HG03558 (cell line): ENCODE measurements at regions not wholly inside any gene's neighbourhood (a gene's known extent, or its start where the extent isn't known, plus 50 kb on each side); places are given as distances from the start of the nearest gene placed in this dataset.
"Not testable (repeated sequence)": the region's sequence is repeated elsewhere in the genome, so short reads cannot be mapped to it uniquely, and the experiment has no call there.

Experiments
- ATAC-seq: cut with Tn5 transposase; IDR thresholded peaks from one replicate; pipeline ENCODE4 v1.9.1; 2021; ENCODE audit warnings: moderate number of reproducible peaks; ENCODE audit not compliant: unreplicated experiment; ENCODE audit errors: extremely low read depth

GRCh38 chr3:82004266-82004665 lies 242.8 kb upstream of the GBE1 start:
- no peak for ATAC-seq

GRCh38 chr3:82002986-82003642 lies 241.7 kb upstream of the GBE1 start:
- ATAC-seq = no peak

GRCh38 chr3:82002491-82002890 lies 241.0 kb upstream of the GBE1 start:
- no peak for ATAC-seq

- ATAC-seq = no peak
Measured at GRCh38 chr3:82001276-82001923, 240.0 kb upstream of the GBE1 start.

- no peak for ATAC-seq
Measured at GRCh38 chr3:82000773-82001172, 239.3 kb upstream of the GBE1 start.

- ATAC-seq = no peak
Measured at GRCh38 chr3:82000350-82000749, 238.9 kb upstream of the GBE1 start.

- ATAC-seq = no peak
Measured at GRCh38 chr3:81998907-81999306, 237.5 kb upstream of the GBE1 start.

- no peak for ATAC-seq
Measured at GRCh38 chr3:81998139-81998755, 236.8 kb upstream of the GBE1 start.

- no peak for ATAC-seq
Measured at GRCh38 chr3:81997390-81997789, 235.9 kb upstream of the GBE1 start.

- no peak for ATAC-seq
Measured at GRCh38 chr3:81995329-81995728, 233.9 kb upstream of the GBE1 start.

- no peak for ATAC-seq
Measured at GRCh38 chr3:81989758-81990157, 228.3 kb upstream of the GBE1 start.

- no peak for ATAC-seq
Measured at GRCh38 chr3:81989274-81989673, 227.8 kb upstream of the GBE1 start.

- not testable (repeated sequence) for ATAC-seq
Measured at GRCh38 chr3:81987412-81987811, 226.0 kb upstream of the GBE1 start.

GRCh38 chr3:81985996-81986723 lies 224.7 kb upstream of the GBE1 start:
- ATAC-seq = no peak

- no peak for ATAC-seq
Measured at GRCh38 chr3:81983382-81983781, 221.9 kb upstream of the GBE1 start.

- no peak for ATAC-seq
Measured at GRCh38 chr3:81980596-81981494, 219.4 kb upstream of the GBE1 start.

- no peak for ATAC-seq
Measured at GRCh38 chr3:81974751-81975150, 213.3 kb upstream of the GBE1 start.

- no peak for ATAC-seq
Measured at GRCh38 chr3:81968658-81969057, 207.2 kb upstream of the GBE1 start.

GRCh38 chr3:81967393-81967792 lies 205.9 kb upstream of the GBE1 start:
- no peak for ATAC-seq

GRCh38 chr3:81965696-81966095 lies 204.3 kb upstream of the GBE1 start:
- no peak for ATAC-seq
